ENCODE measurements at regions not wholly inside any gene's neighbourhood (a gene's known extent, or its start where the extent isn't known, plus 50 kb on each side); places are given as distances from the start of the nearest gene placed in this dataset.

DNA sequence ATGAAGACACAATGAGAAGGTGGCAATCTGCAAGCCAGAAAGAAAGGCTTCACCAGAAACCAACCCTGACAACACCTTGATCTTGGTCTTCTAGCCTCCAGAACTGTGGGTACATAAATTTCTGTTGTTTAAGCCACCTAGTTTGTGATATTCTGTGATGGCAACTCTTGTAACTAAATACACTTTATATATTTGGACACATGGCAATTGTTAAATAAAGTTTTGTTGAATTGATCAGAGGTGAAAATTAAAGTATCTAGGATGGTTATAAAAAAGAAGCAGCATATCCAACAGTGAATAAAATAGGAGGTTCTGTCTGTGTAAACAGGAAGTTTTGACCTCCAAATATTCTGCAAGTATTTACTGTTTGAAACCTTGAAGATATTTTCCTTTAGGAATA lies 516.3 kb downstream of the SOX5 start:
- DNase-seq (ENCODE audit: low spot score in 2 of 2), result no peak
- no peak overlapping the region for H3K4me3 ChIP-seq (ENCODE audit: low read depth, poor library complexity, severe bottlenecking)
- intact Hi-C loops (cut with DNase I; ENCODE audit: low total_unique reads), result no loop called here
- TF ChIP-seq POLR2A (IDR thresholded peaks at IDR 0.05), result no peak
- TF ChIP-seq, protein P1, sequence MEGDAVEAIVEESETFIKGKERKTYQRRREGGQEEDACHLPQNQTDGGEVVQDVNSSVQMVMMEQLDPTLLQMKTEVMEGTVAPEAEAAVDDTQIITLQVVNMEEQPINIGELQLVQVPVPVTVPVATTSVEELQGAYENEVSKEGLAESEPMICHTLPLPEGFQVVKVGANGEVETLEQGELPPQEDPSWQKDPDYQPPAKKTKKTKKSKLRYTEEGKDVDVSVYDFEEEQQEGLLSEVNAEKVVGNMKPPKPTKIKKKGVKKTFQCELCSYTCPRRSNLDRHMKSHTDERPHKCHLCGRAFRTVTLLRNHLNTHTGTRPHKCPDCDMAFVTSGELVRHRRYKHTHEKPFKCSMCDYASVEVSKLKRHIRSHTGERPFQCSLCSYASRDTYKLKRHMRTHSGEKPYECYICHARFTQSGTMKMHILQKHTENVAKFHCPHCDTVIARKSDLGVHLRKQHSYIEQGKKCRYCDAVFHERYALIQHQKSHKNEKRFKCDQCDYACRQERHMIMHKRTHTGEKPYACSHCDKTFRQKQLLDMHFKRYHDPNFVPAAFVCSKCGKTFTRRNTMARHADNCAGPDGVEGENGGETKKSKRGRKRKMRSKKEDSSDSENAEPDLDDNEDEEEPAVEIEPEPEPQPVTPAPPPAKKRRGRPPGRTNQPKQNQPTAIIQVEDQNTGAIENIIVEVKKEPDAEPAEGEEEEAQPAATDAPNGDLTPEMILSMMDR (IDR thresholded peaks at IDR 0.05), result no peak

GRCh38 chr12:23434154-23434553 lies 515.3 kb downstream of the SOX5 start:
- WGBS, 2 donors, result 83 to 85% methylated on average over 2 of the region's 2 CpGs
- no peak for DNase-seq (ENCODE audit: low spot score in 2 of 2)
- intact Hi-C loops (cut with DNase I; ENCODE audit: low total_unique reads), result no loop called here
- no peak overlapping the region for H3K4me3 ChIP-seq (ENCODE audit: low read depth, poor library complexity, severe bottlenecking)
- no peak for TF ChIP-seq POLR2A (IDR thresholded peaks at IDR 0.05)
- TF ChIP-seq, protein P1 (IDR thresholded peaks at IDR 0.05), result no peak

- WGBS, 2 donors, result 62 to 74% methylated on average over 3 of the region's 3 CpGs
- H3K4me3 ChIP-seq (ENCODE audit: low read depth, poor library complexity, severe bottlenecking), result no peak overlapping the region
- intact Hi-C loops (cut with DNase I; ENCODE audit: low total_unique reads), result no loop called here
- no peak for DNase-seq (ENCODE audit: low spot score in 2 of 2)
- TF ChIP-seq, protein P1 (IDR thresholded peaks at IDR 0.05), result no peak
- TF ChIP-seq POLR2A (IDR thresholded peaks at IDR 0.05), result no peak
These were observed 502.7 kb downstream of the SOX5 start for GRCh38 chr12:23446746-23447145.

- intact Hi-C loops (cut with DNase I; ENCODE audit: low total_unique reads), result no loop called here
- DNase-seq (ENCODE audit: low spot score in 2 of 2), result no peak
- WGBS, 2 donors, result 90 to 95% methylated on average over 1 of the region's 1 CpG
These were observed 498.7 kb downstream of the SOX5 start for GRCh38 chr12:23450810-23451209.

GRCh38 chr12:23455283-23455682 lies 494.2 kb downstream of the SOX5 start:
- intact Hi-C loops (cut with DNase I; ENCODE audit: low total_unique reads), result no loop called here
- no peak overlapping the region for H3K4me3 ChIP-seq (ENCODE audit: low read depth, poor library complexity, severe bottlenecking)
- WGBS, 2 donors, result 82 to 87% methylated on average over 2 of the region's 2 CpGs
- no peak for DNase-seq (ENCODE audit: low spot score in 2 of 2)
- TF ChIP-seq, protein P1 (IDR thresholded peaks at IDR 0.05), result no peak
- TF ChIP-seq POLR2A (IDR thresholded peaks at IDR 0.05), result no peak

More at GRCh38 chr12:23450810-23451209, 498.7 kb downstream of the SOX5 start:
- TF ChIP-seq POLR2A (IDR thresholded peaks at IDR 0.05), result no peak
- TF ChIP-seq, protein P1 (IDR thresholded peaks at IDR 0.05), result no peak
- no peak overlapping the region for H3K4me3 ChIP-seq (ENCODE audit: low read depth, poor library complexity, severe bottlenecking)

GRCh38 chr12:23458640-23459039 lies 490.8 kb downstream of the SOX5 start:
- intact Hi-C loops (cut with DNase I; ENCODE audit: low total_unique reads), result no loop called here
- DNase-seq (ENCODE audit: low spot score in 2 of 2), result no peak
- no peak for TF ChIP-seq POLR2A (IDR thresholded peaks at IDR 0.05)
- TF ChIP-seq, protein P1 (IDR thresholded peaks at IDR 0.05), result no peak
- 88 to 98% methylated on average over 2 of the region's 2 CpGs for WGBS, 2 donors
- H3K4me3 ChIP-seq (ENCODE audit: low read depth, poor library complexity, severe bottlenecking), result no peak overlapping the region

Data from lower leg skin (tissue), 4 donors.